HepG2 (cell line): ENCODE measurements at regions not wholly inside any gene's neighbourhood (a gene's known extent, or its start where the extent isn't known, plus 50 kb on each side); places are given as distances from the start of the nearest gene placed in this dataset.

Experiments used
- CTCF ChIP-seq: sonication (generic); formaldehyde crosslinking; IDR thresholded peaks from 2 replicates; pipeline ENCODE4 v1.5.0; 2020; ENCODE audit warnings: mild to moderate bottlenecking, missing genetic modification reagents, moderate library complexity
- POLR2A ChIP-seq, 2 experiments: IDR thresholded peaks; 2 replicates each; pipeline ENCODE4 v1.6.1; 2011; ENCODE audit warnings: low read depth in 2 of 2, low read length in 2 of 2, mild to moderate bottlenecking in 1 of 2, moderate library complexity in 1 of 2; ENCODE audit not compliant: insufficient read depth in 1 of 2
- POLR2AphosphoS5 ChIP-seq: IDR thresholded peaks from 2 replicates; pipeline ENCODE4 v1.6.1; 2012; ENCODE audit warnings: low read depth, low read length
- RNF2 ChIP-seq: fragments of 450-650 bp; conservative IDR thresholded peaks from 2 replicates; pipeline ENCODE4 v1.6.1; 2016; ENCODE audit warnings: low read depth
- SIX1 ChIP-seq: sonication (generic); formaldehyde crosslinking; IDR thresholded peaks from 2 replicates; pipeline ENCODE4 v1.4.0; 2020; ENCODE audit warnings: missing genetic modification reagents, borderline replicate concordance
- ZNF282 ChIP-seq: fragments of 450-650 bp; IDR thresholded peaks from 2 replicates; pipeline ENCODE4 v1.6.1; 2018; ENCODE audit not compliant: partially characterized antibody
- TF ChIP-seq, protein P1 (sequence below): sonication (generic); formaldehyde crosslinking; IDR thresholded peaks from 2 replicates; pipeline ENCODE4 v1.4.0; 2020; ENCODE audit warnings: missing genetic modification reagents, borderline replicate concordance

DNA sequence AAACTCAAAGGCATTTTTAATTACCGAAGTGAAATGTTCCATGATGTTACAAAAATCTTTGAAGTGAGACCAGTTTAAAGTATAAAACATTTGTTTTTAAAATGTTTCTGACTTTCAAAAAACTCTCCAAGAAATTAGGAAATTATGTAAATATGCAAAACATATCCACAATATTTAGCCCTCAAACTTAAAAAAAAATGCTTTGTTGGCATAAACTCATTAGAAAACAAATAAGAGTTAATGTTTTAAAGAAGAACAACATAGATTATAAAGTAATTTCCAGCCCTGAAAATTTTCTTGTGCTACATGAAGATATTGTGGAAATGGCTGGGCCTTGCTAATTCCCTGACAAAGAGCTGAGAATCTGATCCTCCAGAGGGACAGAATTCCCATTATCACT, 199.7 kb upstream of the STARD13 start:
- no peak for TF ChIP-seq POLR2AphosphoS5
- no peak for TF ChIP-seq ZNF282
- no peak for TF ChIP-seq RNF2
- no peak for TF ChIP-seq CTCF (CRISPR knock-in tag)
- no peak for TF ChIP-seq SIX1 (CRISPR knock-in tag)
- TF ChIP-seq, protein P1, sequence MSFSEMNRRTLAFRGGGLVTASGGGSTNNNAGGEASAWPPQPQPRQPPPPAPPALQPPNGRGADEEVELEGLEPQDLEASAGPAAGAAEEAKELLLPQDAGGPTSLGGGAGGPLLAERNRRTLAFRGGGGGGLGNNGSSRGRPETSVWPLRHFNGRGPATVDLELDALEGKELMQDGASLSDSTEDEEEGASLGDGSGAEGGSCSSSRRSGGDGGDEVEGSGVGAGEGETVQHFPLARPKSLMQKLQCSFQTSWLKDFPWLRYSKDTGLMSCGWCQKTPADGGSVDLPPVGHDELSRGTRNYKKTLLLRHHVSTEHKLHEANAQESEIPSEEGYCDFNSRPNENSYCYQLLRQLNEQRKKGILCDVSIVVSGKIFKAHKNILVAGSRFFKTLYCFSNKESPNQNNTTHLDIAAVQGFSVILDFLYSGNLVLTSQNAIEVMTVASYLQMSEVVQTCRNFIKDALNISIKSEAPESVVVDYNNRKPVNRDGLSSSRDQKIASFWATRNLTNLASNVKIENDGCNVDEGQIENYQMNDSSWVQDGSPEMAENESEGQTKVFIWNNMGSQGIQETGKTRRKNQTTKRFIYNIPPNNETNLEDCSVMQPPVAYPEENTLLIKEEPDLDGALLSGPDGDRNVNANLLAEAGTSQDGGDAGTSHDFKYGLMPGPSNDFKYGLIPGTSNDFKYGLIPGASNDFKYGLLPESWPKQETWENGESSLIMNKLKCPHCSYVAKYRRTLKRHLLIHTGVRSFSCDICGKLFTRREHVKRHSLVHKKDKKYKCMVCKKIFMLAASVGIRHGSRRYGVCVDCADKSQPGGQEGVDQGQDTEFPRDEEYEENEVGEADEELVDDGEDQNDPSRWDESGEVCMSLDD (CRISPR knock-in tag), result no peak
- TF ChIP-seq POLR2A (IDR thresholded peaks at IDR 0.05; ENCODE audit: insufficient read depth in 1 of 2, low read depth in 2 of 2, low read length in 2 of 2), result no peak
